Upper lobe of left lung (tissue), 4 donors: ENCODE measurements at regions not wholly inside any gene's neighbourhood (a gene's known extent, or its start where the extent isn't known, plus 50 kb on each side); places are given as distances from the start of the nearest gene placed in this dataset.

Source experiments
- CTCF ChIP-seq, 6 experiments: fragments of 450-650 bp in 4 of 6; fragments of 200-600 bp in 2 of 6; sonication (generic) in 2 of 6; IDR thresholded peaks; one replicate each; pipeline ENCODE4 v1.5.1; 2016 to 2019; ENCODE audit warnings: antibody characterized with exemption in 6 of 6
- EP300 ChIP-seq, 4 donors: sonication (generic); formaldehyde crosslinking; IDR thresholded peaks; one replicate each; pipeline ENCODE4 v1.5.1; 2017; ENCODE audit warnings: antibody characterized with exemption in 4 of 4, control low read depth in 2 of 4
- POLR2A ChIP-seq, 4 donors: fragments of 450-650 bp; IDR thresholded peaks; one replicate each; pipeline ENCODE4 v1.5.1; 2016 to 2017; ENCODE audit warnings: antibody characterized with exemption in 4 of 4, mild to moderate bottlenecking in 2 of 4
- POLR2AphosphoS5 ChIP-seq, 2 donors: sonication (generic); formaldehyde crosslinking; IDR thresholded peaks; one replicate each; pipeline ENCODE4 v1.5.1; 2017; ENCODE audit warnings: antibody characterized with exemption in 2 of 2

GRCh38 chr6:125537090-125537489 is 212.3 kb upstream of the HEY2 start:
- no peak for TF ChIP-seq CTCF (IDR thresholded peaks at IDR 0.05)
- no peak for TF ChIP-seq EP300 (IDR thresholded peaks at IDR 0.05)
- TF ChIP-seq POLR2A (IDR thresholded peaks at IDR 0.05), result no peak
- TF ChIP-seq POLR2AphosphoS5 (IDR thresholded peaks at IDR 0.05), result no peak
